Prostate gland (tissue), 2 donors: ENCODE measurements at regions not wholly inside any gene's neighbourhood (a gene's known extent, or its start where the extent isn't known, plus 50 kb on each side); places are given as distances from the start of the nearest gene placed in this dataset.
"Not testable (repeated sequence)": the region's sequence is repeated elsewhere in the genome, so short reads cannot be mapped to it uniquely, and the experiment has no call there.

Experiments
- CTCF ChIP-seq, 4 experiments: fragments of 200-600 bp in 2 of 4; fragments of 450-650 bp in 2 of 4; sonication (generic) in 2 of 4; IDR thresholded peaks; 1 replicate in 3 of 4; 2 replicates in 1 of 4; pipeline ENCODE4 v1.5.1; 2016 to 2019; ENCODE audit warnings: antibody characterized with exemption in 4 of 4, mild to moderate bottlenecking in 2 of 4, moderate library complexity in 2 of 4
- POLR2A ChIP-seq: fragments of 450-650 bp; IDR thresholded peaks from one replicate; pipeline ENCODE4 v1.6.1; 2016; ENCODE audit warnings: antibody characterized with exemption, mild to moderate bottlenecking
- POLR2AphosphoS5 ChIP-seq: sonication (generic); formaldehyde crosslinking; IDR thresholded peaks from one replicate; pipeline ENCODE4 v1.6.1; 2017; ENCODE audit warnings: antibody characterized with exemption

GRCh38 chr22:22297794-22298653 is 53.4 kb downstream of the VPREB1 start:
- peak in 2 of 4 experiments; percentile 19 to 29 for TF ChIP-seq CTCF (IDR thresholded peaks at IDR 0.05)
- peak; percentile 33 for TF ChIP-seq POLR2A
- not testable (repeated sequence) for TF ChIP-seq POLR2AphosphoS5
